Mesodermal cell (in vitro differentiated cells): ENCODE measurements at regions not wholly inside any gene's neighbourhood (a gene's known extent, or its start where the extent isn't known, plus 50 kb on each side); places are given as distances from the start of the nearest gene placed in this dataset.
"Not testable (repeated sequence)": the region's sequence is repeated elsewhere in the genome, so short reads cannot be mapped to it uniquely, and the experiment has no call there.

Source experiments
- H3K27ac ChIP-seq: 2 replicates; pipeline ENCODE4 v1.7.0; 2013; ENCODE audit warnings: mild to moderate bottlenecking, low read depth, low read length, moderate library complexity; ENCODE audit not compliant: severe bottlenecking
- H3K36me3 ChIP-seq: 2 replicates; pipeline ENCODE4 v1.7.1; 2013; ENCODE audit warnings: mild to moderate bottlenecking, low read length, moderate library complexity; ENCODE audit not compliant: control insufficient read depth, insufficient read depth
- H3K4me1 ChIP-seq: one replicate; pipeline ENCODE4 v1.7.1; 2013; ENCODE audit warnings: mild to moderate bottlenecking, low read length; ENCODE audit not compliant: insufficient read depth, control insufficient read depth, poor library complexity, severe bottlenecking
- H3K4me3 ChIP-seq: 2 replicates; pipeline ENCODE4 v1.7.0; 2013; ENCODE audit warnings: low read length, control low read depth, mild to moderate bottlenecking; ENCODE audit not compliant: insufficient read depth, poor library complexity, severe bottlenecking; ENCODE audit errors: extremely low read depth
- H3K9me3 ChIP-seq: 2 replicates; pipeline ENCODE4 v1.7.1; 2013; ENCODE audit warnings: mild to moderate bottlenecking, low read length, moderate library complexity; ENCODE audit not compliant: control insufficient read depth
- WGBS, 2 experiments: methylation state at CpG; one replicate each; pipeline ENCODE4 v1.1.5; 2013; ENCODE audit warnings: missing lambda C conversion rate in 2 of 2; ENCODE audit not compliant: insufficient coverage in 2 of 2; 5-methylcytosine and 5-hydroxymethylcytosine counted together

DNA sequence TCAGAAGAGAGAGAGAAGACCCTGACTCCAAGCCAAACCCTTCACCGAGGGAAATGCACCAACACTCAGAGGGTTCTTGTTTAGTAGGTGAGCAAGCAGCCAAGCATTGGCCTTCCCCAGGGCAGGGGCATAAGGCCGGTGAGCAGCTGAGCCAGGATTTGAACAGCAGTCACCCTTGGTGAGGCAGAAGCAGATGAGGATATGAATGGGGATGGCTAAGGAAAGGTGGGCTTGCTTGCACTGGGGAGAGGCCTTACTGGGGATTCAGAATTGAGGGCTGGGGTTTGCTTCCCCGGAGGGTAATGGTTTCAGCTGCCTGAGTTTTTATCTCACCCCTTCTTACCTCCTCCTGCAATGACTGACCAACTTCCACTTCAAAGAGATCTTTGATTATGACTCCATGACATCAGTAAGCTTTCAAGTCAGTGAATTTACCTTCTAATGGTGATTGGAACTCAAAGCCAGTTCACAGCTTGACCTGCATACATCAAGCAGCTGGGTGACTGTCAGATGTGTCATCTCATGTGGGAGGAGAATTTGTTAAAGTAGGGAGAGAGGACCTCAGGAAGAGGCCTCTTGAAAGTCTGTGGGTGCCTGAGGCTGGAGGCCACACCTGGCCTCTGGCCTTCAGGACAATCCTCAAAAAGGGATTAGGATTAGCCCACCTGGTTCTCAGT, 114.5 kb upstream of the PLGLB2 start:
- H3K9me3 ChIP-seq, H3K27ac ChIP-seq, H3K4me3 ChIP-seq, H3K4me1 ChIP-seq, H3K36me3 ChIP-seq: not testable (repeated sequence)
- no CpG with 5 or more reads among the region's 3 CpGs for WGBS, 2 experiments

DNA sequence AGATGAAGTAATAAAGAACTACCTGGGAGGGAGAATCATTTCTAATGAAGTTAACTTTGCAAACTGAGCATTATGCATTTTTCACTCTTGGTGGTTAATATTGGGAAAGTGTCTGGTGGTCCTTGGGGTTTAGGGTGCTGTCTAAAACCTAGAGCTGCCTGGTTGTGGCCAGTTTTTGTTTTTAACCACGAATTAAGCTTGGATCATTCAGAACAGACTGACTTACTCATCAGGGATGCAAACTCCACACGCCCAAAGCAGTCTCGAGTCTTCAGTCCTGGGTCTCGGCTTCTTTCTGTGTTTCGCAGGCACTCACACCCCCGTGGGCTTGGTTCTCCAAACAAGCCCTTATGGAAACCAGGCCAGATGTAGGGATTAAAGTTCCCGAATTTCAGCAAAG, 113.8 kb upstream of the PLGLB2 start:
- not testable (repeated sequence) for H3K9me3 ChIP-seq, H3K27ac ChIP-seq
- 96% methylated on average over 4 of the region's 7 CpGs; no CpG with 5 or more reads in 1 of the 2 experiments for WGBS, 2 experiments

DNA sequence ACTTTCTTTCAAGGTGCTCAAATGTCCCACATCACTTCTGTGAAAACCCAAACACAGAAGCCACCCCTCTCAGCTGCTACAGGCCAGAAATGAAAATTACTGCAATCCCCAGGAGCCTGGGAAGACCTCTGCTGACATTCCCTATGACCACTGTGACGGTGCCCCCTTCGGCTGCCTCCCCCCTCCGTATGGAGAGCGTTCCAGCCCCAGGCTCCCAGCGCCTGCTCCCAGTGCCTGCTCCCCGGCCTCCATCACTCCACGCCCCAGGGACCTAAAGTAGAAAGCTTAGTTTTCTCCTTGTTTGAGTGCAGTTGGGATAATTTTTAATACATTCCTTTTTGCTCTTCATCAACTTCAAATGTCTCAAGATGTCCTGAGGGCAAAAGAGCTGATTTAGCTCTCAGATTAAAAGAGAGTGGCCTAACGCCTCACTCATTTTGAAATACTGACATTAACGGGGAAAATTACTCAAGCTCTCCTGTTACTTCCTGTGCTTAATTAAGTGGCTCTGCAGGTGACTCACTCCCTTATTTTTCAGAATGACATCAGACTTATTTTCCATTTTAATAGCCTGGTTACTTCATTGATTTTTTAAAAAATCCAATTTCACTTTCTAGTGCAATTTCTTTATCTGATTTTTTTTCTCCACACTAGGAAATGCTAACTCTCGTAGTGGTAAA, 112.8 kb upstream of the PLGLB2 start:
- H3K27ac ChIP-seq, H3K4me3 ChIP-seq, H3K36me3 ChIP-seq, H3K4me1 ChIP-seq, H3K9me3 ChIP-seq: not testable (repeated sequence)
- 77% methylated on average over 2 of the region's 10 CpGs; no CpG with 5 or more reads in 1 of the 2 experiments for WGBS, 2 experiments

More for the DNA sequence above, 113.8 kb upstream of the PLGLB2 start:
- H3K4me1 ChIP-seq, H3K36me3 ChIP-seq, H3K4me3 ChIP-seq: not testable (repeated sequence)

DNA sequence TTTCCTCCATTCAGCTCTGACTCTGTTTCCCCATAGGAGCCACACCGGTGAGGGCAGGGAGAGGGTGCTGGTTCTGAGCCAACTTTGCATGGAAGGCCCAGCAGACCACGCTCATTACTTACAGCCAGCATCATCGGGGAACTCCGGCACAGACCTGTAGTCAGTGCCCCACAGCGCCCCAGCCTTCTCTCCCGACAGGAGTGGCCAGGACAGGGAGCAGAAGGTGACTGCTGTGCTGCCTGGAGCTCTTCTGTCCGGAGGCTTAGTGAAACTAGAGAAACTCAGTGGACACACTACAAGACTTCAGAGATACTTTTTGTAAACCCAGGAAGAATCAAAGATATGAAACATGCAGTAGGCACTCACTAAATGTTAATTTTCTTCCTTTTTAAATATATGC, 111.6 kb upstream of the PLGLB2 start:
- H3K4me3 ChIP-seq, H3K27ac ChIP-seq: not testable (repeated sequence)

DNA sequence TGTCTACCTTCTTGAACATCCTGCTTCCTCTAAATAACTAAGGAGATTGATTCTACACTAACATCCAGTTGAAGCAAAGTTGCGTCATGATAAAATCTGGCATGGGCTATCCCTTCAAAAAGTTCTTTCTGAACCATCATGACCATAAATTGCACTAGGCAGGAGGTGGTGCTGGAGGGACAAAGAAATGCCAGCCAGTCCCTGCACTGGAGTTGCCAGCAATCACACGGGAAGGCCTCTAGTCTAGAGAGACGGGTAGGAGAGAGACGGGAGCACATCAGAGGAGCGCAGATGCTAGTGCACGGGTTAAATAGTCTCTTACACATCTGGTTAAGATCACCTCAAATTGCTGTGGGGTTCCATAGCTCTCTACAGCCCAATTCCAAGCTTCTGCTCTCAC, 111.2 kb upstream of the PLGLB2 start:
- WGBS, 2 experiments = 85% methylated on average over 3 of the region's 6 CpGs; no CpG with 5 or more reads in 1 of the 2 experiments

More for the DNA sequence above, 111.6 kb upstream of the PLGLB2 start:
- not testable (repeated sequence) for H3K4me1 ChIP-seq, H3K9me3 ChIP-seq, H3K36me3 ChIP-seq
- no CpG with 5 or more reads among the region's 7 CpGs for WGBS, 2 experiments

DNA sequence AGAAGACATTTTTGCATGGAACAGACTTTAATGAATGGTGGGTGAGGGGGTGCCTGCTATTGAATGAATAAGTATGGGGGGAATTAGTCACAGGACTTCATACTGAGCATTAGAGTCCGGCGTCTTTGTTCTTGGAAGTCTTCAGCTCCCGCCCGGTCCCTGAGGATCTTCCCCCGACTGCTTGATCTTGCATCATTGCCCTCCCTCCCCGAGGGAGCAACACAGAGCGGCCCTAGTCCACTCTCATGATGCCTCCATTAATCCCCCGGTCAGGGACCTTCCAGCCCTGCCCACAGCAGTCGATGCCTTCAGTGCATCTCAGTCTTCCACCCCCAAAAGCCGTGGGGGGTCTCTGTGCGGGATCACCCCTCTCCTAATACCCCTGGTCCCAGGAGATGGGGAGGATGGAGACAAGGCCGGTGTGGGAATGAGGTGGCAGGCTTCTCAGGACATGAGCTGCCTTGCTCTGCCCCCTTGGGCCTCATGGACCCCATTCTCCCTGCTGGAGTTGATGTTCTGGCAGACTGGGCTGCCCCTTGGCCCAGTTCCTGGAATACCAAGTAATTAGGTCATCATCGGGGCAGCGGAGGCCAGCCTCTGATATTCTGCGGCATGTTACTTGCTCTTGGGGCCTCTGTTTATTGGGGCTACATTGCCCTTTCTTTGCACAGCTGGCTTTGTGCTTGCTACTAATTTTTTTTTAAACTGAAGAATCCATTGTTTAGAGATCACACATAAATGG, 110.5 kb upstream of the PLGLB2 start:
- 89% methylated on average over 3 of the region's 15 CpGs; no CpG with 5 or more reads in 1 of the 2 experiments for WGBS, 2 experiments

More for the DNA sequence above, 111.2 kb upstream of the PLGLB2 start:
- not testable (repeated sequence) for H3K36me3 ChIP-seq, H3K4me3 ChIP-seq, H3K4me1 ChIP-seq, H3K9me3 ChIP-seq, H3K27ac ChIP-seq

DNA sequence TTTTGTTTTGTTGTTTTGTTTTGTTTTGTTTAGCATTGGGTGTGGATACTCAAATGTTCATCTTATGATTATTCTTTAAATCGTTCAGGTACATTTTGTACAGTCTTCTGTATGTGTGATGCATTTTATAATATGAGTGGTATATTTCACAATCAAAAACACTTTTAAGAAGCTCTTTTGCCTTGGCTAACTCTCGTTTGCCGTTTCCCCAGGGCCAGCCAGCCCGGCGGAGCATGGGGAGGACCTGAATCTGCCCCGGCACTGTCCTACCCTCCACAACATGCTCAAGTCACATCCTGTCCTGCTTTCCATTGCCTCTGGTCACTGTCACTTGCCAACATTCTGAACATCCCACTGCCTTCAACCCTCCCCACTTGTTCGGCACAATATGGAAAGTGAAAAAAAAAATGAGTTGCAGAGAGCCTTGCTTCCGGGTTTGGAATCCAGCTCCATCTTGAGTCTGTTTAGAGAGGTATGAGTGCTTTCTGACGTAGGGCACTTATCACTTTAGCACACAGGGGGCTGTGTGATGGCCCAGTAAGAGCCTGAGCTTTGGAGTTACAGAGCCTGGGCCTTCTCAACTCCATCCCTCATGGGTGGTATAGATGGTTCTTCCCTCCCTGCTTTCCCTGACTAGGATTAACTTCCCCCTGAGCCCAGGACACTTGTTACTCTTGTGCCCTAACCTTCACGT, 109.6 kb upstream of the PLGLB2 start:
- H3K4me1 ChIP-seq, H3K27ac ChIP-seq, H3K4me3 ChIP-seq, H3K9me3 ChIP-seq, H3K36me3 ChIP-seq: not testable (repeated sequence)
- WGBS, 2 experiments = 84 to 86% methylated on average over 1 to 4 of the region's 10 CpGs

More for the DNA sequence above, 110.5 kb upstream of the PLGLB2 start:
- not testable (repeated sequence) for H3K9me3 ChIP-seq, H3K36me3 ChIP-seq, H3K4me3 ChIP-seq, H3K4me1 ChIP-seq, H3K27ac ChIP-seq

DNA sequence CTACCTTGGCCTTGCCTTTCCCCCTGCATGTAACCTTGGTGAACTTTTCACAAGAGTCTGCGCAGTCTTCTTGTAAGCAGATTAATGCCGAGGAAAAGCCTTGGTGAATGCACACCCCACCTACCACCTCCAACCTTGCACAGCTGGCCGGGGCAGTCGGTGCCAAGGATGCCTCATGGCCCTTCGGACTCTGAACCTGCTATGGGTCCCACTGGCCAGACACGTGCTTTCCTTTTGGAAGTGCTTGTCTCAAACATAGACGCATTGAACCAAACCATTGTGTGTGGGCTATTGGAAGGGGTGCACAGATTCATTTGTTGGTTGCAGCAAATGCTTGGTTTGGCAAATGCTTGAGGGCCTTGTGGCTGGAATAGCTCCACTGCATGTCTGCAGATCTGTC, 109.0 kb upstream of the PLGLB2 start:
- not testable (repeated sequence) for H3K9me3 ChIP-seq, H3K36me3 ChIP-seq, H3K4me1 ChIP-seq, H3K27ac ChIP-seq, H3K4me3 ChIP-seq
- no CpG with 5 or more reads among the region's 7 CpGs for WGBS, 2 experiments

DNA sequence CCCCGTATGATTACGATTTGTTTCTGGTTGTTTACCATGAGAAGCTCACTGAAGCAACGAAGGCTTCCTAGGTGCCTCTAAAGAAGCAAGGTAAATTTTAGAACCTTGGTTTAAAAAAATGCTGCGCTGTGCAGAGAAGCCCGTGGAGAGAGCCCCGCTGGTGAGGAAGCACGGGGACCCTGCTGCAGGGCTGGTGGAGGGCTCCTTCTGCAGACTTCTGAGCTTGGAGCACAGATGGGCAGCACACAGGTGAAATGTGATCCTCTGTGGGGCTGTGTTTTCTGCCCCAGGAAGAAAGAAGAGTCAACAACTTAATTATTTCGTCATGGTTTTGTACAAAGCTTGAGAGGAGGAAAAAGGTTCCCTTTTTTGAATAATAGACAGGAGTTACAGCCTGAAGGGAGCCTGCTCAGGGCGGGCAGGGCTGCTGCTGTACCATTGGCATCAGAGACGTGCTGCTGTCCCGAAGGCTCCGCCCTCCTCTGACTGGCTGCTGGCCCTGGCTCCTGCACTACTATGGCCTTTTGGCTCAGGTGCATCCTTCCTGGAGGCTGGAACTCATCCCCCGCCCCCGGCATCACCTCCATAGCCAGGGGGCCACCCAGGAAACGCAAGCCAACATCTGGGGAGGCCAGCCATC, 108.0 kb upstream of the PLGLB2 start:
- no CpG with 5 or more reads among the region's 15 CpGs for WGBS, 2 experiments
- not testable (repeated sequence) for H3K36me3 ChIP-seq, H3K27ac ChIP-seq, H3K9me3 ChIP-seq, H3K4me1 ChIP-seq, H3K4me3 ChIP-seq

DNA sequence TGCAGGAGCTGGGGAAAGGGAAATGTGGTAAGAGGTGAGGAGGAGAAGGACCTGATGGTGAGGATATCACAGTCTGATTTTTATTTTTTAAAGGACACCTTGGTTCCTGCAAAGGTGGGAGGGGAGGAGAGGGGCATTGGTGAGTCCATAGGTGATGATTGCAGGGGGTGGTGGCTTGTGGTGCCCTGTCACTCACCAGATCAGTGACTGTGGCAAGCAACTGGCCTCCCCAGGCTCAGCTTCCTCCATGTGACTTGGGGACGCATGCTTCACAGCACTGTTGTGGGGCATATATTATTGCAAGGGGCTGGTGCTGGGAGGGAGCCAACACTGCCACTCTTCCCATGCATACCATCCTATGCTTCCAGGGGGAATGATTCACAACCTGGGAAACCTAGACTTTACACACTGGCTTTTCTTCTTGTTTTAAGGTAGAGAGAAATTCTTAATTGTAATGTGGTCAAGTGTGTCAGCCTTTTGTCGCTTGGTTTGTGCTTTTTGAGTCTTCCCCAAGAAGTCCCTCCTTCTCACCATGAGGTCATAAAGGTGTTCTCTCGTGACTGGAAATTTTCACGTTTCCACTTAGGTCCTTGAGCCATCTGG, 106.8 kb upstream of the PLGLB2 start:
- not testable (repeated sequence) for H3K4me3 ChIP-seq, H3K36me3 ChIP-seq, H3K9me3 ChIP-seq, H3K27ac ChIP-seq, H3K4me1 ChIP-seq
- WGBS, 2 experiments = 93% methylated on average over 2 of the region's 4 CpGs; no CpG with 5 or more reads in 1 of the 2 experiments
